ENCODE measurements at regions not wholly inside any gene's neighbourhood (a gene's known extent, or its start where the extent isn't known, plus 50 kb on each side); places are given as distances from the start of the nearest gene placed in this dataset.

- no peak for TF ChIP-seq CTCF (IDR thresholded peaks at IDR 0.05; ENCODE audit: control extremely low read depth, extremely low read depth)
- 76 to 83% methylated on average over 4 of the region's 4 CpGs for WGBS, 2 donors
- no peaks in the 10 kb centered on the region for H3K4me1 ChIP-seq (ENCODE audit: control insufficient read depth in 5 of 5, insufficient read depth in 5 of 5, low read length in 5 of 5)
Measured at GRCh38 chr5:39698838-39699560, 274.2 kb upstream of the DAB2 start.

GRCh38 chr5:39697881-39698280 is 273.1 kb upstream of the DAB2 start:
- DNase-seq (no peak), ATAC-seq (ENCODE audit: insufficient read depth, low FRiP score) (no peak)
- TF ChIP-seq CTCF (IDR thresholded peaks at IDR 0.05; ENCODE audit: control extremely low read depth, extremely low read depth): no peak
- no peaks in the 10 kb centered on the region for H3K27me3 ChIP-seq (ENCODE audit: control insufficient read depth in 3 of 3, insufficient read depth in 3 of 3, low read length in 2 of 3)
- H3K4me3 ChIP-seq: no peak overlapping the region
- no peak overlapping the region for H3K27ac ChIP-seq (ENCODE audit: low read depth in 1 of 2, low read length in 1 of 2)
- H3K4me1 ChIP-seq (ENCODE audit: control insufficient read depth in 5 of 5, insufficient read depth in 5 of 5, low read length in 5 of 5): no peaks in the 10 kb centered on the region
- H3K9ac ChIP-seq (ENCODE audit: insufficient read depth in 1 of 2, low read length in 2 of 2): no peak overlapping the region
- H3K9me3 ChIP-seq (ENCODE audit: control insufficient read depth in 4 of 4, insufficient read depth in 3 of 4, low read length in 3 of 4): peaks cover 0 to under 1% (median 0%) of the 10 kb centered on the region in 4 donors
- no peaks in the 10 kb centered on the region for H3K36me3 ChIP-seq (ENCODE audit: control insufficient read depth in 4 of 4, insufficient read depth in 4 of 4, low read length in 4 of 4)

More at GRCh38 chr5:39698838-39699560, 274.2 kb upstream of the DAB2 start:
- Histone ChIP-seq H3K27me3 (ENCODE audit: control insufficient read depth in 3 of 3, insufficient read depth in 3 of 3, low read length in 2 of 3) (no peaks in the 10 kb centered on the region), H3K27ac (ENCODE audit: low read depth in 1 of 2, low read length in 1 of 2) (no peak overlapping the region), H3K9ac (ENCODE audit: insufficient read depth in 1 of 2, low read length in 2 of 2) (no peak overlapping the region), H3K9me3 (ENCODE audit: control insufficient read depth in 4 of 4, insufficient read depth in 3 of 4, low read length in 3 of 4) (no peaks in the 10 kb centered on the region), H3K4me3 (no peak overlapping the region), H3K36me3 (ENCODE audit: control insufficient read depth in 4 of 4, insufficient read depth in 4 of 4, low read length in 4 of 4) (no peaks in the 10 kb centered on the region)
- ATAC-seq (ENCODE audit: insufficient read depth, low FRiP score) (no peak), DNase-seq (no peak)

- ATAC-seq (ENCODE audit: insufficient read depth, low FRiP score) (no peak), DNase-seq (no peak)
- WGBS, 2 donors: 50 to 65% methylated on average over 1 of the region's 1 CpG
- no peaks in the 10 kb centered on the region for H3K36me3 ChIP-seq (ENCODE audit: control insufficient read depth in 4 of 4, insufficient read depth in 4 of 4, low read length in 4 of 4)
- H3K9me3 ChIP-seq (ENCODE audit: control insufficient read depth in 4 of 4, insufficient read depth in 3 of 4, low read length in 3 of 4): peaks cover 0 to 2% (median 0%) of the 10 kb centered on the region in 4 donors
- no peak overlapping the region for H3K4me3 ChIP-seq
- no peaks in the 10 kb centered on the region for H3K27me3 ChIP-seq (ENCODE audit: control insufficient read depth in 3 of 3, insufficient read depth in 3 of 3, low read length in 2 of 3)
- no peak for TF ChIP-seq CTCF (IDR thresholded peaks at IDR 0.05; ENCODE audit: control extremely low read depth, extremely low read depth)
- H3K9ac ChIP-seq (ENCODE audit: insufficient read depth in 1 of 2, low read length in 2 of 2): no peak overlapping the region
- no peaks in the 10 kb centered on the region for H3K4me1 ChIP-seq (ENCODE audit: control insufficient read depth in 5 of 5, insufficient read depth in 5 of 5, low read length in 5 of 5)
- no peak overlapping the region for H3K27ac ChIP-seq (ENCODE audit: low read depth in 1 of 2, low read length in 1 of 2)
Measured at GRCh38 chr5:39696672-39697398, 272.1 kb upstream of the DAB2 start.
